H1 (cell line): ENCODE measurements at regions not wholly inside any gene's neighbourhood (a gene's known extent, or its start where the extent isn't known, plus 50 kb on each side); places are given as distances from the start of the nearest gene placed in this dataset.

ENCODE experiments used
- CTCF ChIA-PET: fragments of 300-600 bp; sonication (Branson Sonifier 250); formaldehyde crosslinking; loops from one replicate; lab custom pipeline; 2021; ENCODE audit not compliant: partially characterized antibody; lab: Charles Lee
- POLR2A ChIA-PET: fragments of 300-600 bp; sonication (Branson Sonifier 250); formaldehyde crosslinking; loops from one replicate; lab custom pipeline; 2021; ENCODE audit warnings: inconsistent platforms; ENCODE audit not compliant: partially characterized antibody; lab: Charles Lee
- DNase-seq, 2 experiments: peaks; one replicate each; pipeline versions ENCODE4 v3.0.0 to v3.0.0-alpha.2; 2010 to 2022; ENCODE audit warnings: low spot score in 2 of 2, low read depth in 1 of 2, mixed read lengths in 1 of 2
- FAIRE-seq: peaks from 2 replicates; lab custom pipeline; 2011; peaks lifted over from hg19 to GRCh38; lab: Jason Lieb, UNC
- H2AFZ ChIP-seq: 2 replicates; pipeline ENCODE4 v1.8.1; 2012; ENCODE audit warnings: low read length, inconsistent platforms
- H2AK5ac ChIP-seq: 2 replicates; pipeline ENCODE4 v1.6.1; 2013; ENCODE audit warnings: low read depth, low read length
- H2BK120ac ChIP-seq: replicated peaks from 2 replicates; pipeline ENCODE3; 2013; ENCODE audit warnings: low read depth, low read length, inconsistent platforms
- H2BK12ac ChIP-seq: 2 replicates; pipeline ENCODE4 v1.6.1; 2013; ENCODE audit warnings: low read depth, low read length
- H2BK15ac ChIP-seq: 2 replicates; pipeline ENCODE4 v1.6.1; 2013; ENCODE audit warnings: low read length
- H2BK20ac ChIP-seq: 2 replicates; pipeline ENCODE4 v1.6.1; 2013; ENCODE audit warnings: low read length
- H2BK5ac ChIP-seq: 2 replicates; pipeline ENCODE4 v1.6.1; 2013; ENCODE audit warnings: low read depth, low read length
- H3K14ac ChIP-seq: 2 replicates; pipeline ENCODE4 v1.6.1; 2013; ENCODE audit warnings: inconsistent platforms; ENCODE audit not compliant: insufficient read length
- H3K18ac ChIP-seq: 2 replicates; pipeline ENCODE4 v1.6.1; 2013; ENCODE audit warnings: low read length; ENCODE audit errors: extremely low read depth
- H3K23ac ChIP-seq: 2 replicates; pipeline ENCODE4 v1.6.1; 2013; ENCODE audit warnings: inconsistent platforms; ENCODE audit not compliant: insufficient read length
- H3K23me2 ChIP-seq: 2 replicates; pipeline ENCODE4 v1.6.1; 2013; ENCODE audit warnings: low read depth, low read length
- H3K27ac ChIP-seq: 2 replicates; pipeline ENCODE4 v1.6.1; 2011; ENCODE audit warnings: low read depth, low read length, inconsistent platforms
- H3K27me3 ChIP-seq, 4 experiments: replicated peaks in 1 of 4; 1 replicate in 1 of 4; 2 replicates in 3 of 4; pipeline versions ENCODE4 v1.6.1 to v1.8.1; 2011 to 2013; ENCODE audit warnings: low read length in 3 of 4, mild to moderate bottlenecking in 3 of 4, inconsistent platforms in 2 of 4, mixed read lengths in 2 of 4, moderate library complexity in 1 of 4; ENCODE audit not compliant: control insufficient read depth in 3 of 4, insufficient read depth in 3 of 4; ENCODE audit errors: extremely low read depth in 1 of 4
- H3K36me3 ChIP-seq, 4 experiments: 2 replicates each; pipeline versions ENCODE4 v1.6.1 to v1.8.1; 2011 to 2013; ENCODE audit warnings: mild to moderate bottlenecking in 4 of 4, low read length in 3 of 4, moderate library complexity in 2 of 4, control low read depth in 1 of 4, inconsistent platforms in 1 of 4; ENCODE audit not compliant: insufficient read depth in 4 of 4, control insufficient read depth in 2 of 4
- H3K4ac ChIP-seq: replicated peaks from 2 replicates; pipeline ENCODE3; 2013; ENCODE audit warnings: low read length, low read depth, mixed read lengths, inconsistent platforms; ENCODE audit not compliant: insufficient read length
- H3K4me1 ChIP-seq, 4 experiments: replicated peaks in 1 of 4; 1 replicate in 1 of 4; 2 replicates in 3 of 4; pipeline versions ENCODE4 v1.6.1 to v1.8.1; 2011 to 2013; ENCODE audit warnings: low read length in 3 of 4, inconsistent platforms in 2 of 4, mixed read lengths in 1 of 4; ENCODE audit not compliant: insufficient read depth in 4 of 4, control insufficient read depth in 3 of 4
- H3K4me2 ChIP-seq, 2 experiments: 2 replicates each; pipeline versions ENCODE4 v1.6.1 to v1.8.1; 2011 to 2013; ENCODE audit warnings: low read depth in 2 of 2, low read length in 2 of 2, control low read depth in 1 of 2, inconsistent platforms in 1 of 2, mild to moderate bottlenecking in 1 of 2; ENCODE audit not compliant: insufficient read depth in 1 of 2
- H3K4me3 ChIP-seq, 4 experiments: fragments of 200-600, 300-600 bp in 1 of 4; sonication (generic), shearing (Covaris generic), sonication (Bioruptor Twin) in 1 of 4; 2 replicates each; pipeline versions ENCODE4 v1.5.1 to v1.8.1; 2011 to 2016; ENCODE audit warnings: low read length in 4 of 4, low read depth in 3 of 4, control low read depth in 2 of 4, inconsistent platforms in 2 of 4, mild to moderate bottlenecking in 2 of 4, mixed read lengths in 1 of 4, moderate library complexity in 1 of 4; ENCODE audit not compliant: insufficient read depth in 2 of 4; ENCODE audit errors: extremely low read depth in 1 of 4
- H3K56ac ChIP-seq: replicated peaks from 2 replicates; pipeline ENCODE3; 2013; ENCODE audit warnings: low read depth, mild to moderate bottlenecking, mixed read lengths, low read length, inconsistent platforms; ENCODE audit not compliant: insufficient read length
- H3K79me1 ChIP-seq: 2 replicates; pipeline ENCODE4 v1.6.1; 2013; ENCODE audit warnings: low read depth, low read length, control low read depth
- H3K79me2 ChIP-seq, 2 experiments: 2 replicates each; pipeline versions ENCODE4 v1.6.1 to v1.8.1; 2012 to 2013; ENCODE audit warnings: low read length in 2 of 2, mild to moderate bottlenecking in 2 of 2, inconsistent platforms in 1 of 2; ENCODE audit not compliant: insufficient read depth in 2 of 2, control insufficient read depth in 1 of 2
- H3K9ac ChIP-seq, 4 experiments: replicated peaks in 1 of 4; 1 replicate in 1 of 4; 2 replicates in 3 of 4; pipeline versions ENCODE4 v1.6.1 to v1.8.1; 2011 to 2013; ENCODE audit warnings: low read depth in 3 of 4, low read length in 3 of 4, control low read depth in 2 of 4, mild to moderate bottlenecking in 2 of 4, moderate library complexity in 2 of 4, inconsistent platforms in 1 of 4; ENCODE audit errors: extremely low read depth in 1 of 4
- H3K9me3 ChIP-seq, 2 experiments: 2 replicates each; pipeline versions ENCODE4 v1.6.1 to v1.8.1; 2012 to 2013; ENCODE audit warnings: mild to moderate bottlenecking in 2 of 2, moderate library complexity in 2 of 2, control low read depth in 1 of 2, inconsistent platforms in 1 of 2, low read depth in 1 of 2, low read length in 1 of 2, mixed read lengths in 1 of 2; ENCODE audit not compliant: insufficient read depth in 2 of 2
- H4K20me1 ChIP-seq, 2 experiments: replicated peaks in 1 of 2; 2 replicates each; pipeline versions ENCODE3 to v1.8.1; 2011 to 2013; ENCODE audit warnings: inconsistent platforms in 2 of 2, low read length in 2 of 2, mild to moderate bottlenecking in 1 of 2; ENCODE audit not compliant: insufficient read depth in 2 of 2, control insufficient read depth in 1 of 2
- H4K5ac ChIP-seq: 2 replicates; pipeline ENCODE4 v1.6.1; 2013; ENCODE audit warnings: low read length, low read depth, mixed read lengths, inconsistent platforms; ENCODE audit not compliant: insufficient read length
- H4K8ac ChIP-seq: 2 replicates; pipeline ENCODE4 v1.8.0; 2013; ENCODE audit warnings: mild to moderate bottlenecking, moderate library complexity, low read length, inconsistent platforms; ENCODE audit not compliant: insufficient read depth; ENCODE audit errors: extremely low read depth
- H4K91ac ChIP-seq: replicated peaks from 2 replicates; pipeline ENCODE3; 2013; ENCODE audit warnings: low read length, mixed read lengths, inconsistent platforms; ENCODE audit not compliant: insufficient read length
- ASH2L ChIP-seq: fragments of 200-600, 300-600 bp; sonication (generic); IDR thresholded peaks from one replicate; pipeline ENCODE4 v1.7.1; 2017; ENCODE audit warnings: low read length
- CHD1 ChIP-seq: IDR thresholded peaks from 2 replicates; pipeline ENCODE4 v1.6.1; 2012; ENCODE audit warnings: low read depth, low read length, improper control_type of control experiment
- CTBP2 ChIP-seq: IDR thresholded peaks from 2 replicates; pipeline ENCODE4 v1.7.0; 2011; ENCODE audit warnings: borderline replicate concordance, mild to moderate bottlenecking, moderate library complexity, mixed read lengths, low read length; ENCODE audit not compliant: insufficient read depth, insufficient read length
- EP300 ChIP-seq, 2 experiments: IDR thresholded peaks; 1 replicate in 1 of 2; 2 replicates in 1 of 2; pipeline ENCODE4 v1.6.1; 2011 to 2012; ENCODE audit warnings: low read depth in 2 of 2, low read length in 2 of 2, mild to moderate bottlenecking in 2 of 2, borderline replicate concordance in 1 of 2, inconsistent platforms in 1 of 2, moderate library complexity in 1 of 2
- FOSL1 ChIP-seq: IDR thresholded peaks from 2 replicates; pipeline ENCODE4 v1.6.1; 2011; ENCODE audit warnings: mild to moderate bottlenecking, low read depth, low read length, moderate library complexity; ENCODE audit not compliant: insufficient read depth
- KDM1A ChIP-seq: fragments of 200-600, 300-600 bp; sonication (generic); IDR thresholded peaks from 2 replicates; pipeline ENCODE4 v1.7.1; 2016; ENCODE audit warnings: mild to moderate bottlenecking, low read length, borderline replicate concordance
- RAD21 ChIP-seq, 2 experiments: IDR thresholded peaks in 1 of 2; conservative IDR thresholded peaks in 1 of 2; 2 replicates each; pipeline ENCODE4 v1.6.1; 2011; ENCODE audit warnings: low read depth in 2 of 2, low read length in 2 of 2, improper control_type of control experiment in 1 of 2, inconsistent platforms in 1 of 2, mild to moderate bottlenecking in 1 of 2, moderate library complexity in 1 of 2
- SIN3A ChIP-seq, 2 experiments: IDR thresholded peaks in 1 of 2; conservative IDR thresholded peaks in 1 of 2; 2 replicates each; pipeline ENCODE4 v1.6.1; 2011 to 2012; ENCODE audit warnings: low read length in 2 of 2, improper control_type of control experiment in 1 of 2, low read depth in 1 of 2, mild to moderate bottlenecking in 1 of 2
- SRF ChIP-seq: IDR thresholded peaks from 2 replicates; pipeline ENCODE4 v1.6.1; 2011; ENCODE audit warnings: mild to moderate bottlenecking, low read depth, low read length, moderate library complexity
- WGBS, 2 experiments: shearing (Covaris generic) in 1 of 2; methylation state at CpG; one replicate each; pipeline versions ENCODE4 v1.1.6 to v1.1.7; 2013 to 2015; ENCODE audit warnings: low lambda C conversion rate in 2 of 2, mixed read lengths in 2 of 2, inconsistent platforms in 1 of 2, low coverage in 1 of 2, missing lambda C conversion rate in 1 of 2; ENCODE audit not compliant: insufficient replicate concordance in 2 of 2, insufficient coverage in 1 of 2, insufficient read length in 1 of 2; ENCODE audit errors: extremely low coverage in 1 of 2, missing lambda C conversion rate in 1 of 2; 5-methylcytosine and 5-hydroxymethylcytosine counted together
- TF ChIP-seq, protein P1 (sequence below), 3 experiments: IDR thresholded peaks; 1 replicate in 2 of 3; 2 replicates in 1 of 3; pipeline versions ENCODE4 v1.5.1 to v1.6.1; 2011; ENCODE audit warnings: low read length in 3 of 3, mild to moderate bottlenecking in 3 of 3, inconsistent platforms in 2 of 3, low read depth in 1 of 3, moderate library complexity in 1 of 3; ENCODE audit not compliant: insufficient read depth in 1 of 3; ENCODE audit errors: control extremely low read depth in 1 of 3

DNA sequence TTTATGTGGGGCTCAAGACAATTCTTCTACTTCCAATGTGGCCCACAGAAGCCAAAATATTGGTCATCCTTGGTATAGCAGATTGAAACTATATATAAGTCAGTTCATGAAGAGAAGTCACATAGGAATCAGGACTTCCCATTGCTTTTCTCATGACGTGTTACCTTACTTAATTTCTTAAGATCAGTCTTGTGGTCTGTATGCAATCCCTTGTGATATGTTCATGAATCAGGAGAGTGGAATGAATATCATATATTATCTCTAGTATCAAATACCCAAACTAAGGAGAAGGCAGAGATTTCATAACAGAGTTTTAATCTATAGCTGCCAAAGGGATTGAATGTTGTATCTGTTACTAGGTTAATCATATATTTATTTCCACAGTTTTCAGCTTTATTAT, 1390.4 kb downstream of the SUCLG1 start:
- H3K79me1 ChIP-seq = no peaks in the 10 kb centered on the region
- no peak overlapping the region for H2BK12ac ChIP-seq
- H3K14ac ChIP-seq = no peak overlapping the region
- H4K8ac ChIP-seq = no peak overlapping the region
- H4K20me1 ChIP-seq = no peaks in the 10 kb centered on the region
- no peak overlapping the region for H2BK120ac ChIP-seq
- H2BK20ac ChIP-seq = no peak overlapping the region
- H2AFZ ChIP-seq = no peak overlapping the region
- H3K4me1 ChIP-seq = no peaks in the 10 kb centered on the region
- H3K36me3 ChIP-seq = no peaks in the 10 kb centered on the region
- POLR2A ChIA-PET = no interaction called here
- no peak overlapping the region for H4K5ac ChIP-seq
- H3K27ac ChIP-seq = no peak overlapping the region
- DNase-seq = no peak
- H3K23me2 ChIP-seq = no peaks in the 10 kb centered on the region
- H3K4me3 ChIP-seq = no peak overlapping the region
- H3K4ac ChIP-seq = no peak overlapping the region
- CTCF ChIA-PET = interaction anchor here (1.6 kb wide), 1 partner anchor 15 kb away, joined by 4 read pairs; no protein-coding TSS in a partner anchor
- H3K9ac ChIP-seq = no peak overlapping the region
- H3K56ac ChIP-seq = no peak overlapping the region
- H3K27me3 ChIP-seq = no peaks in the 10 kb centered on the region
- no peak overlapping the region for H3K4me2 ChIP-seq
- no peaks in the 10 kb centered on the region for H3K79me2 ChIP-seq
- FAIRE-seq = no peak
- no peak overlapping the region for H2AK5ac ChIP-seq
- H2BK5ac ChIP-seq = no peak overlapping the region
- H2BK15ac ChIP-seq = no peak overlapping the region
- no peak overlapping the region for H3K23ac ChIP-seq
- WGBS, 2 experiments = 93% methylated on average over 1 of the region's 1 CpG; no CpG with 5 or more reads in 1 of the 2 experiments
- H4K91ac ChIP-seq = no peak overlapping the region
- H3K18ac ChIP-seq = no peak overlapping the region
- no peaks in the 10 kb centered on the region for H3K9me3 ChIP-seq
- no peak for TF ChIP-seq CTBP2
- no peak for TF ChIP-seq SRF
- TF ChIP-seq RAD21 (IDR thresholded peaks at IDR 0.05 in 1 of 2, conservative IDR thresholded peaks at IDR 0.05 in 1 of 2; ENCODE audit: low read depth in 2 of 2, low read length in 2 of 2) = no peak
- no peak for TF ChIP-seq EP300 (IDR thresholded peaks at IDR 0.05; ENCODE audit: borderline replicate concordance in 1 of 2, low read depth in 2 of 2, low read length in 2 of 2)
- TF ChIP-seq SIN3A (conservative IDR thresholded peaks at IDR 0.05 in 1 of 2, IDR thresholded peaks at IDR 0.05 in 1 of 2; ENCODE audit: low read depth in 1 of 2, low read length in 2 of 2) = no peak
- no peak for TF ChIP-seq KDM1A
- TF ChIP-seq ASH2L = no peak
- TF ChIP-seq CHD1 = no peak
- no peak for TF ChIP-seq FOSL1
- TF ChIP-seq, protein P1, sequence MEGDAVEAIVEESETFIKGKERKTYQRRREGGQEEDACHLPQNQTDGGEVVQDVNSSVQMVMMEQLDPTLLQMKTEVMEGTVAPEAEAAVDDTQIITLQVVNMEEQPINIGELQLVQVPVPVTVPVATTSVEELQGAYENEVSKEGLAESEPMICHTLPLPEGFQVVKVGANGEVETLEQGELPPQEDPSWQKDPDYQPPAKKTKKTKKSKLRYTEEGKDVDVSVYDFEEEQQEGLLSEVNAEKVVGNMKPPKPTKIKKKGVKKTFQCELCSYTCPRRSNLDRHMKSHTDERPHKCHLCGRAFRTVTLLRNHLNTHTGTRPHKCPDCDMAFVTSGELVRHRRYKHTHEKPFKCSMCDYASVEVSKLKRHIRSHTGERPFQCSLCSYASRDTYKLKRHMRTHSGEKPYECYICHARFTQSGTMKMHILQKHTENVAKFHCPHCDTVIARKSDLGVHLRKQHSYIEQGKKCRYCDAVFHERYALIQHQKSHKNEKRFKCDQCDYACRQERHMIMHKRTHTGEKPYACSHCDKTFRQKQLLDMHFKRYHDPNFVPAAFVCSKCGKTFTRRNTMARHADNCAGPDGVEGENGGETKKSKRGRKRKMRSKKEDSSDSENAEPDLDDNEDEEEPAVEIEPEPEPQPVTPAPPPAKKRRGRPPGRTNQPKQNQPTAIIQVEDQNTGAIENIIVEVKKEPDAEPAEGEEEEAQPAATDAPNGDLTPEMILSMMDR (IDR thresholded peaks at IDR 0.05; ENCODE audit: control extremely low read depth in 1 of 3, insufficient read depth in 1 of 3, low read depth in 1 of 3, low read length in 3 of 3) = no peak
